ENCODE measurements at regions not wholly inside any gene's neighbourhood (a gene's known extent, or its start where the extent isn't known, plus 50 kb on each side); places are given as distances from the start of the nearest gene placed in this dataset.

GRCh38 chr2:240340361-240340761 lies 95.1 kb upstream of the GPC1 start (continued):
- TF ChIP-seq EP300 (IDR thresholded peaks at IDR 0.05; ENCODE audit: borderline replicate concordance in 1 of 2, low read depth in 2 of 2, low read length in 2 of 2) (no peak), TEAD4 (IDR thresholded peaks at IDR 0.05; ENCODE audit: low read depth, low read length) (no peak), RFX5 (IDR thresholded peaks at IDR 0.05; ENCODE audit: borderline replicate concordance, low read depth, low read length) (no peak), BRCA1 (IDR thresholded peaks at IDR 0.05; ENCODE audit: low read depth, low read length) (no peak), EZH2 (IDR thresholded peaks at IDR 0.05; ENCODE audit: low read depth, low read length, severe bottlenecking) (no peak)
- TF ChIP-seq, protein P1, sequence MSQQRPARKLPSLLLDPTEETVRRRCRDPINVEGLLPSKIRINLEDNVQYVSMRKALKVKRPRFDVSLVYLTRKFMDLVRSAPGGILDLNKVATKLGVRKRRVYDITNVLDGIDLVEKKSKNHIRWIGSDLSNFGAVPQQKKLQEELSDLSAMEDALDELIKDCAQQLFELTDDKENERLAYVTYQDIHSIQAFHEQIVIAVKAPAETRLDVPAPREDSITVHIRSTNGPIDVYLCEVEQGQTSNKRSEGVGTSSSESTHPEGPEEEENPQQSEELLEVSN (IDR thresholded peaks at IDR 0.05), result no peak

All from H1 (cell line).